ENCODE measurements at regions not wholly inside any gene's neighbourhood (a gene's known extent, or its start where the extent isn't known, plus 50 kb on each side); places are given as distances from the start of the nearest gene placed in this dataset.

- DNase-seq (ENCODE audit: low read depth, low spot score), result no peak
Measured at GRCh38 chr2:238560234-238560633, 133.5 kb downstream of the ASB1 start.

- DNase-seq (ENCODE audit: low read depth, low spot score), result no peak
Measured at GRCh38 chr2:238561230-238561629, 134.5 kb downstream of the ASB1 start.

- no peak for DNase-seq (ENCODE audit: low read depth, low spot score)
Measured at GRCh38 chr2:238562446-238562845, 135.7 kb downstream of the ASB1 start.

GRCh38 chr2:238563551-238563950 is 136.8 kb downstream of the ASB1 start:
- DNase-seq (ENCODE audit: low read depth, low spot score), result no peak

- DNase-seq (ENCODE audit: low read depth, low spot score), result no peak
Measured at GRCh38 chr2:238564286-238564920, 137.7 kb downstream of the ASB1 start.

GRCh38 chr2:238565031-238565430 is 138.3 kb downstream of the ASB1 start:
- DNase-seq (ENCODE audit: low read depth, low spot score), result no peak

GRCh38 chr2:238566001-238566645 is 139.4 kb downstream of the ASB1 start:
- DNase-seq (ENCODE audit: low read depth, low spot score), result no peak

GRCh38 chr2:238567067-238567855 is 140.5 kb downstream of the ASB1 start:
- no peak for DNase-seq (ENCODE audit: low read depth, low spot score)

- no peak for DNase-seq (ENCODE audit: low read depth, low spot score)
Measured at GRCh38 chr2:238567996-238568395, 141.3 kb downstream of the ASB1 start.

GRCh38 chr2:238568455-238569440 is 142.0 kb downstream of the ASB1 start:
- no peak for DNase-seq (ENCODE audit: low read depth, low spot score)

- no peak for DNase-seq (ENCODE audit: low read depth, low spot score)
Measured at GRCh38 chr2:238569507-238570195, 142.9 kb downstream of the ASB1 start.

GRCh38 chr2:238570391-238570790 is 143.7 kb downstream of the ASB1 start:
- DNase-seq (ENCODE audit: low read depth, low spot score), result no peak

GRCh38 chr2:238570926-238571325 is 144.2 kb downstream of the ASB1 start:
- no peak for DNase-seq (ENCODE audit: low read depth, low spot score)

- DNase-seq (ENCODE audit: low read depth, low spot score), result no peak
Measured at GRCh38 chr2:238571661-238572372, 145.1 kb downstream of the ASB1 start.

- no peak for DNase-seq (ENCODE audit: low read depth, low spot score)
Measured at GRCh38 chr2:238573065-238573778, 146.5 kb downstream of the ASB1 start.

- no peak for DNase-seq (ENCODE audit: low read depth, low spot score)
Measured at GRCh38 chr2:238573916-238574315, 147.2 kb downstream of the ASB1 start.

GRCh38 chr2:238574490-238575271 is 148.0 kb downstream of the ASB1 start:
- DNase-seq (ENCODE audit: low read depth, low spot score), result no peak

- DNase-seq (ENCODE audit: low read depth, low spot score), result no peak
Measured at GRCh38 chr2:238576674-238577073, 149.9 kb downstream of the ASB1 start.

- DNase-seq (ENCODE audit: low read depth, low spot score), result no peak
Measured at GRCh38 chr2:238578256-238578655, 151.5 kb downstream of the ASB1 start.

Data from smooth muscle cell of the brain vasculature (primary cell).